GM18861 (cell line): ENCODE measurements at regions not wholly inside any gene's neighbourhood (a gene's known extent, or its start where the extent isn't known, plus 50 kb on each side); places are given as distances from the start of the nearest gene placed in this dataset.
A peak's percentile ranks its signal among the peaks of the same experiment; 100 is the strongest.

Experiments used
- ATAC-seq: cut with Tn5 transposase; IDR thresholded peaks from one replicate; pipeline ENCODE4 v1.9.1; 2021; ENCODE audit not compliant: unreplicated experiment

- no peak for ATAC-seq
Measured at GRCh38 chr7:41808541-41808940, 105.7 kb upstream of the INHBA start.

GRCh38 chr7:41803569-41803968, 100.7 kb upstream of the INHBA start:
- no peak for ATAC-seq

DNA sequence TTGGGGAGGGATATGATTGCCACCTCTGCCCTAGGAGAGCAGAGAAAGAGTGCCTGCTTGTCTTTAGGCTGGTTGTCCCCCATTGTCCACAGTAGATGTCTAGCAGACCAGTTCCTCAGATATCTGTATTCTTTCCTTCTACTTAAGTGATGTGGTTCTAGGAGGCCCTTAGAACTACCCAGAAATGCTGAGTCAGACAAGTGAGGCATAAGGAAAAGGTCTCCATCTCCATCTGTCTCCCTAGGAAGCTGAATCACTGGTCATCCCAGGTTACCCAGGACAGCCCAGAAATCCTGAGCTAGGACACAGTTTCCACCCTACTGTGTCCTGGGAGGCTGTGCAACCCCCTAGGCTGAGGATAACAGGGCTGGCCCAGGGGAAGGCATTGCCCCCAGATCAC, 93.4 kb upstream of the INHBA start:
- no peak for ATAC-seq

GRCh38 chr7:41795276-41795833, 92.5 kb upstream of the INHBA start:
- no peak for ATAC-seq

DNA sequence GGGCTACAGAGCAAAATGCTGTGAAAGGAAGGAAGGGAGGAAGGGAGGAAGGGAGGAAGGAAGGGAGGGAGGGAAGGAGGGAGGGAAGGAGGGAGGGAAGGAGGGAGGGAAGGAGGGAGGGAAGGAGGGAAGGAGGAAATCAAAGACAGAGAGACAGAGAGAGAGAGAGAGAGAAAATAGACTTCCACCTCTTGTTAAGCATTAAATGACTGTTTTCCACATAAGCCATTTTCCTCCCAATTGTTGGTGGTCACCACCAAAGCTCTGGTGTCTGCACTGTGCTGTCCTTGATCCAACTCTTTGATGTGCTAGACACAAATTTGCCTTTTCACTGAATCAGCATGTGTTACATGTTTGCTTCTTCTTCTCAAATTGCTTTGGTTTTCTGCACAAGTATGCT, 90.7 kb upstream of the INHBA start:
- no peak for ATAC-seq

DNA sequence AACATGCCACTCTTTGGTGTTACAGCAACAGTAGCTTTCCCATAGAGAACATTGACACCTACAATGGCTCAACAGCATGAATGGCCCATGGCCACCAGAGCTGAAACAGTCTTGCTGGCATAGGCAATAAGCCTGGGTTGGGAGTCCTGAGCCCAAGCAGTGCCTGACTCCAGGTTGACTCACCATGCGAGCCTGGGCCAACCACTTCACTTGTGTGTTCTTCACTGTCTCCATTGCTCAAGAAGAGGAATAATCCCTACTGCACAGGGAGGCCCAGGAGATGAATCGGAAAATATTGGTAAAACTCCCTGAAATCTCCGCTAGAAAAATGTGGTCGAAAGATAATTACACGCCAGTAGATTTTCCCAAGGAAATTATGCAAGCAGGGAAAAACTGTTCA, 89.2 kb upstream of the INHBA start:
- no peak for ATAC-seq

- ATAC-seq, result no peak
Measured at GRCh38 chr7:41788556-41788955, 85.7 kb upstream of the INHBA start.

DNA sequence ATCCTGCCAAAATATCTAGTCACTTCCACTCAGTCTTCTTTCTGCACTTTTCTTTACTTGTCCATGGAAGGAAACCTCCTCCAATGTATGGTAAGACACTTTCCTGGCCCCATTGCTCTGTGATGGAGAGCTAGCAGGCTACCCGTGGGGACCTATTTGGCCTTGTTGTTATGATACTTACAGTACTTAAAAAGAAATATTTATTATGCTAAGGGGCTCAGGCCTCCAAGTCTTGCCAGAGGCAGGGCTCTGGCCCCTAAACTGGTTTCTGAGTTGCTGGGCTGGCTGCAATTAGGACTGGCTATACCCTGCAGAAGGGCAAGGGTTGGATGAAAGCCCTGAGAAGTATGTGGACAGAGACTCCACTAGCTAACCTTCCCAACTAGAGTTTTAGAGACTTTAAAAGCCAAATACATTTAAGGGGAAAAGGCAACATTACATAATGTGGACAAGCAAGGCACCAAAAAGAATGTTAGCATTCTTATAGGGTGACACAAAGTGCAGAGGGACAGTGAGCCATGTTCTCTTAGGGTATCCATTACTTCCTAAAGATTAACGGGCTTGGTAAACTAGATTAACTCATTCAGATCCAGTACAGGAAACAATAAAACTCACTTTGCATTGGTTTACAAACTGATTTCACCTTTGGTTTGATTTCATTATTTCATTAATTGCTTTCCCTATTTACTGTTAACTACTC, 84.9 kb upstream of the INHBA start:
- ATAC-seq, result no peak

DNA sequence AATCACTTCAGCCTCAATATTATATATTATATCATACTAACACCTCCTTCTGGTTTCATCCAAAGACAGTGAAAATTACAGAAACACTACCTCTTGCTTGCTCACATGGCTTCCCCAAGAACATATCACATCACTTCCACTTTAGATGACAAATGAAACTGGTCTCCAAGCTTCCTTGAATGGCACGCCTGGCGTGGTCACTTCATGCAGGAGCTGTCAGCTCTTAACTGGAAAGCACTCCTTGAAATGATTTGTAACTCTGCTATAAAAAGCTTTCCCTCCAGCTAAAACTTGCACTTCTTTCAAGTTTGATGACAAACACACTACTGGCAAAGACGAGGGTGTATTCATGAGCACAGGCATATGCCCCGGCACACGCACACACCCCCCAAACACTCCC, 84.1 kb upstream of the INHBA start:
- ATAC-seq, result no peak

GRCh38 chr7:41786404-41786803, 83.5 kb upstream of the INHBA start:
- no peak for ATAC-seq

- no peak for ATAC-seq
Measured at GRCh38 chr7:41785840-41786239, 83.0 kb upstream of the INHBA start.

DNA sequence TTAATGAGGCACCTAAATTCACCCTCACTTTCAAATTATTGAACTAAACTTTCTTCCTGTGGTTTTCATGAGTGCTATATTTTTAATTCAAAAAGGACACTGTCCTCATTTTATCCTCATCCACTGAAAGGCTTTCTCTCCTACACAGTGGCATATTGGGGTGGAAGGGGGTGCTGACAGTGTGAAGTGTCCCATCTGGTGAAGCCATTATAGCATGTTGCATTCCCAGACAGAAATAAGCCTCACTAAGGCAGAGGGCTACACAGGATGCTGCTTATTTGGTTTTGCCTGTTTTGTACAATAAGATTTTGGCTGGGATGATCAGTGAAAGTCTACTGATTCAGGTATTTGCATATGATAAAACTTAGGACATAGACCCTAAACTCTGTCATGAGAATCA, 82.4 kb upstream of the INHBA start:
- ATAC-seq, result no peak

DNA sequence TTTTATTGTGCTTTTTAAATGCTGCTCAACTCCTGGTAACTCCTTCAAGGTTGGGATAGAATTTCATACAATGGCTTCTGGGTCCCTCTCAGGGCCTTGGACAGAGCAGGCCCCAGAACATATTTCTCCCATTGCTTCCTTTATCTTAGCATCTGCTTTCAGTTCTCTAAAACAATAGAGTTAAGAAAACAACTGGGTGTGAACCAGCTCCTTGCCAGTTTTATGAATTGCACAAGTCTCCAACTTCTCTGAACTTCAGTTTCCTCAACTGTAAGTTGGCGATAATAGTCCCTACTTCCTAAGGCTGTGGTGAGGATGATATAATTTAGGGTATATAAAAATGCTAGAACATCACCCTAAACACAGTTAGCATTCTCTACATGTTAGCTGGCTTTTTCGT, 77.0 kb upstream of the INHBA start:
- ATAC-seq, result no peak

GRCh38 chr7:41777894-41778596, 75.2 kb upstream of the INHBA start:
- ATAC-seq, result no peak

- no peak for ATAC-seq
Measured at GRCh38 chr7:41774966-41775365, 72.1 kb upstream of the INHBA start.

DNA sequence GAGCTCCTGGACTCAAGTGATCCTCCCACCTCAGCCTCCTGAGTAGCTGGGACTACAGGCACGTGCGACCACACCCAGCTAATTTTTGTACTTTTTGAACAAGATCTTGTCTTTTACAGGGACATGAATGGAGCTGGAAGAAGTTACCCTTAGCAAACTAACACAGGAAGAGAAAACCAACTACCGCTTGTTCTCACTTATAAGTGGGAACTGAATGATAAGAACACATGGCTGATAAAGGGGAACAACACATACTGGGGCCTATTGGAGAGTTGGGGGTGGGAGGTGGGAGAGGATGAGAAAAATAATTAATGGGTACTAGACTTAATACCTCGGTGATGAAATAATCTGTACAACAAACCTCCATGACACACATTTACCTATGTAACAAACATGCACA, 70.9 kb upstream of the INHBA start:
- ATAC-seq, result no peak

DNA sequence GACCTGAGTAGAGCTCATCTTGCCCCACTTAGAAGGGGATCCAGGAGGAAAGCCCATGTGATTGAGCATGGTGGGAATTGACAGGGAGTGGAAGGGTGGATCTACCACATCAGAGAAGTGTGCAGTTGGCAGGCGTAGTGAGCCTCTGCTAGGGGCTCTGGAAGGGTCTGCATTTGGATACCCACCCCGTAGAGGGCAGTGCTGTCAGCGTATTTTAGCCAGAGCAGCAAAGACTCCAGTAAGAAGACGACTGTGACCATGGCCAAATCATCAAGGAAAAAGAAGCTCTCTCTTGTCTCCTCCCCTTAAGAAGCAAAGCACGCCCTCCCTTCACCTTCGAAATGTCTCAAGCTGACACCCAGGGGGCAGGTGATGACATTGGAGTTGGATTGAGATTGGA, 68.8 kb upstream of the INHBA start:
- ATAC-seq, result no peak

DNA sequence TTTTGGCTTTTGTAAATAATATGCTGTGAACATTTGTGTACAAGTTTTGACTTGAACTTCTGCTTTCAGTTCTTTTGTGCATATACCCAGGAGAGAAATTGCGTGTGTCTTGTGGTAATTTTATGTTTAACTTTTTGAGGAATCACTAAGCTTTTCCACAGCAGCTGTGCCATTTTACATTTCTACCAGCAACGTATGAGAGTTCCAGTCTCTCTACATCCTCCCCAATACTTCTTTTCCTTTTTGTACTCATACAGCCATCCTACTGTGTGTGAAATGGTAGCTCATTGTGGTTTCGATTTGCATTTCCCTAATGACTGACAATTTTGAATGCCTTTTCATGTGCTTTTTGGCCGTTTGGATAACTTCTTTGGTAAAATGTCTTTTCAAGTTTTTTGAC, 66.3 kb upstream of the INHBA start:
- peak; percentile 48 for ATAC-seq

DNA sequence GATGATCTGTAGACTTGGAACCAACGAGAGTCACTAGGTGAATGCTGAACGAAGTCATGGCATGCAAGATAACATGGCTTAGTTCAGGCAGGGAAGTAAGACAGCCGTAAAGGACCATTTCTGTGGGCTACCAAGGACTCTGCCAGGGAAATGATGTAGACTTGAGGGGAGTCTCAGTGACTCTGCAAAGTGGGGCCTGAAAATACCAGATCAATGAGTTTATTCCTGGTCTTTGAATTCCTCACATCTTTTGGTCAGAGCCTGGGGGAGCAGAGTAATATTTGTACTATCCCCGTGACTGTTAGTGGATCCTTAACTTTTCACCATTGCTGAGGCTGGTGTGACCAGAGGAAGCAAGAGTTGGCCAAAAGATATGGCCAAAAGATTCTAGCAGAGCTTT, 60.7 kb upstream of the INHBA start:
- no peak for ATAC-seq

DNA sequence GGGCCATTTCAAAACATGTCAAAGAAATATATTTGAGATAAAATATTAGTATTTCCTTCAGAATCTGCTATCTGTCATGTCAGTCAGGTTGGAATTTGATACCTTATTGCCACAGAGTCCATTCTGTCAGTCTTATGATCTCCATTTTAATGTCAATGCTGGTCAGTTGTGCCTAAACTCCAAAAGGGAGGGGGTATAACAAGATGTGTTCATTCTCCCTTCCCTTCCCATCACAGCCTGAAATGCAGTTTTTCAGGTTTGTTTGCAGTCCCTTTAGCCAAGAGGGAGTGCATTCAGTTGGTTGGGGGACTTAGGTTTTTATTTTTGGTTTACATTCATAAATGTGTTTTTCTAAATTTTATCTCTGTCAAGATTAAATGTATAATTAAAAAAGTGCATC, 59.8 kb upstream of the INHBA start:
- no peak for ATAC-seq

- no peak for ATAC-seq
Measured at GRCh38 chr7:41760293-41760692, 57.4 kb upstream of the INHBA start.

GRCh38 chr7:41758321-41758720, 55.4 kb upstream of the INHBA start:
- no peak for ATAC-seq
